HEK293 (cell line): ENCODE measurements at regions not wholly inside any gene's neighbourhood (a gene's known extent, or its start where the extent isn't known, plus 50 kb on each side); places are given as distances from the start of the nearest gene placed in this dataset.

ENCODE experiments used
- CTCF ChIA-PET: fragments of 350-600 bp; formaldehyde crosslinking; extraction: SDS; loops from one replicate; lab custom pipeline; 2021; ENCODE audit warnings: antibody characterized with exemption; lab: Yijun Ruan, JAX
- POLR2A ChIA-PET: fragments of 300-600 bp; formaldehyde crosslinking; extraction: SDS; loops from one replicate; lab custom pipeline; 2020; ENCODE audit warnings: antibody characterized with exemption, inconsistent platforms; lab: Yijun Ruan, JAX
- H3K27ac ChIP-seq: fragments of 200-500 bp; sonication (Bioruptor generic); 2 replicates; pipeline ENCODE4 v1.5.1; 2014; ENCODE audit warnings: low read depth, low read length, control low read depth, inconsistent platforms; ENCODE audit errors: extremely low read depth
- H3K36me3 ChIP-seq, 2 experiments: fragments of 200-500 bp in 1 of 2; sonication (Bioruptor generic) in 1 of 2; 1 replicate in 1 of 2; 2 replicates in 1 of 2; pipeline ENCODE4 v1.5.1; 2014 to 2017; ENCODE audit warnings: inconsistent platforms in 2 of 2, low read length in 2 of 2; ENCODE audit not compliant: control insufficient read depth in 2 of 2, insufficient read depth in 1 of 2
- H3K4me1 ChIP-seq: fragments of 200-500 bp; sonication (Bioruptor generic); 2 replicates; pipeline ENCODE4 v1.5.1; 2014; ENCODE audit warnings: mild to moderate bottlenecking, low read length, inconsistent platforms; ENCODE audit not compliant: control insufficient read depth, insufficient read depth
- H3K4me3 ChIP-seq: 2 replicates; pipeline ENCODE4 v1.5.1; 2011; ENCODE audit warnings: low read depth, mild to moderate bottlenecking, control low read depth, low read length, moderate library complexity
- H3K9me3 ChIP-seq: fragments of 200-500 bp; sonication (Bioruptor generic); 2 replicates; pipeline ENCODE4 v1.5.1; 2014; ENCODE audit warnings: low read depth, low read length, inconsistent platforms; ENCODE audit not compliant: control insufficient read depth, insufficient read depth
- AEBP2 ChIP-seq: fragments of 450-650 bp; formaldehyde crosslinking; IDR thresholded peaks from 2 replicates; pipeline ENCODE4 v1.5.1; 2016; ENCODE audit warnings: missing biosample characterization, missing genetic modification characterization, borderline replicate concordance
- BCL11A ChIP-seq: fragments of 450-650 bp; formaldehyde crosslinking; IDR thresholded peaks from 2 replicates; pipeline ENCODE4 v1.5.1; 2016; ENCODE audit warnings: low read depth, missing biosample characterization, missing genetic modification characterization
- BCL11B ChIP-seq: fragments of 450-650 bp; formaldehyde crosslinking; IDR thresholded peaks from 2 replicates; pipeline ENCODE4 v1.5.1; 2016; ENCODE audit warnings: low read depth, missing biosample characterization, missing genetic modification characterization
- IKZF3 ChIP-seq: fragments of 450-650 bp; IDR thresholded peaks from 2 replicates; pipeline ENCODE4 v1.5.0; 2018; ENCODE audit warnings: missing biosample characterization, mild to moderate bottlenecking, missing genetic modification characterization, moderate library complexity
- KLF10 ChIP-seq: fragments of 450-650 bp; IDR thresholded peaks from 2 replicates; pipeline ENCODE4 v1.5.1; 2018; ENCODE audit warnings: missing biosample characterization, mild to moderate bottlenecking, missing genetic modification characterization
- PRDM1 ChIP-seq: fragments of 450-650 bp; formaldehyde crosslinking; IDR thresholded peaks from 2 replicates; pipeline ENCODE4; 2016; ENCODE audit warnings: missing biosample characterization, missing genetic modification characterization
- REST ChIP-seq: fragments of 450-650 bp; formaldehyde crosslinking; IDR thresholded peaks from 2 replicates; pipeline ENCODE4 v1.5.1; 2016; ENCODE audit warnings: missing biosample characterization, missing genetic modification characterization
- SETDB1 ChIP-seq: IDR thresholded peaks from one replicate; pipeline ENCODE4 v1.6.1; 2017; ENCODE audit warnings: mild to moderate bottlenecking, low read length, moderate library complexity, mixed read lengths; ENCODE audit not compliant: insufficient read length
- ZBTB11 ChIP-seq: fragments of 450-650 bp; formaldehyde crosslinking; conservative IDR thresholded peaks from 2 replicates; pipeline ENCODE4 v1.5.1; 2016; ENCODE audit warnings: low read depth, missing biosample characterization, missing genetic modification characterization
- ZFP3 ChIP-seq: fragments of 450-650 bp; formaldehyde crosslinking; IDR thresholded peaks from 2 replicates; pipeline ENCODE4 v1.5.1; 2016; ENCODE audit warnings: low read depth, missing biosample characterization, missing genetic modification characterization
- ZIC2 ChIP-seq: fragments of 450-650 bp; formaldehyde crosslinking; IDR thresholded peaks from 2 replicates; pipeline ENCODE4 v1.5.1; 2016; ENCODE audit warnings: missing biosample characterization, missing genetic modification characterization
- ZNF155 ChIP-seq: fragments of 450-650 bp; formaldehyde crosslinking; IDR thresholded peaks from 2 replicates; pipeline ENCODE4 v1.5.1; 2016; ENCODE audit warnings: missing biosample characterization, missing genetic modification characterization
- ZNF239 ChIP-seq: fragments of 450-650 bp; formaldehyde crosslinking; IDR thresholded peaks from 2 replicates; pipeline ENCODE4 v1.5.1; 2016; ENCODE audit warnings: missing biosample characterization, missing genetic modification characterization
- ZNF266 ChIP-seq: fragments of 450-650 bp; formaldehyde crosslinking; IDR thresholded peaks from 2 replicates; pipeline ENCODE4 v1.5.1; 2016; ENCODE audit warnings: missing biosample characterization, missing genetic modification characterization, low read depth
- ZNF354C ChIP-seq: fragments of 450-650 bp; formaldehyde crosslinking; IDR thresholded peaks from 2 replicates; pipeline ENCODE4 v1.5.1; 2016; ENCODE audit warnings: missing biosample characterization, missing genetic modification characterization, low read depth, borderline replicate concordance
- ZNF501 ChIP-seq: fragments of 450-650 bp; formaldehyde crosslinking; IDR thresholded peaks from 2 replicates; pipeline ENCODE4 v1.5.1; 2016; ENCODE audit warnings: missing biosample characterization, missing genetic modification characterization
- ZNF530 ChIP-seq: fragments of 450-650 bp; formaldehyde crosslinking; IDR thresholded peaks from 2 replicates; pipeline ENCODE4 v1.5.1; 2016; ENCODE audit warnings: low read depth, missing biosample characterization, missing genetic modification characterization
- ZNF639 ChIP-seq: fragments of 450-650 bp; formaldehyde crosslinking; IDR thresholded peaks from 2 replicates; pipeline ENCODE4 v1.5.1; 2016; ENCODE audit warnings: missing biosample characterization, missing genetic modification characterization
- ZNF692 ChIP-seq: fragments of 450-650 bp; formaldehyde crosslinking; IDR thresholded peaks from 2 replicates; pipeline ENCODE4 v1.5.1; 2016; ENCODE audit warnings: missing biosample characterization, missing genetic modification characterization
- ZNF704 ChIP-seq: fragments of 450-650 bp; formaldehyde crosslinking; IDR thresholded peaks from 2 replicates; pipeline ENCODE4 v1.5.1; 2016; ENCODE audit warnings: missing biosample characterization, missing genetic modification characterization
- ZNF707 ChIP-seq: fragments of 450-650 bp; formaldehyde crosslinking; IDR thresholded peaks from 2 replicates; pipeline ENCODE4 v1.5.1; 2016; ENCODE audit warnings: missing biosample characterization, missing genetic modification characterization
- ZNF747 ChIP-seq: fragments of 450-650 bp; formaldehyde crosslinking; IDR thresholded peaks from 2 replicates; pipeline ENCODE4 v1.5.1; 2016; ENCODE audit warnings: missing biosample characterization, missing genetic modification characterization
- ZNF785 ChIP-seq: fragments of 450-650 bp; formaldehyde crosslinking; IDR thresholded peaks from 2 replicates; pipeline ENCODE4 v1.5.1; 2016; ENCODE audit warnings: missing biosample characterization, missing genetic modification characterization
- ZNF792 ChIP-seq: fragments of 450-650 bp; formaldehyde crosslinking; IDR thresholded peaks from 2 replicates; pipeline ENCODE4 v1.5.1; 2016; ENCODE audit warnings: missing biosample characterization, missing genetic modification characterization

GRCh38 chr19:32123355-32123940 is 222.0 kb upstream of the ZNF507 start (continued):
- TF ChIP-seq ZBTB11 (tag by site-specific recombination) (no peak), SETDB1 (no peak), ZNF530 (tag by site-specific recombination) (no peak), KLF10 (tag by site-specific recombination) (no peak), ZNF785 (tag by site-specific recombination) (no peak), ZNF707 (tag by site-specific recombination) (no peak), ZIC2 (tag by site-specific recombination) (no peak)

- TF ChIP-seq IKZF3 (tag by site-specific recombination) (no peak), ZNF792 (tag by site-specific recombination) (no peak), BCL11A (tag by site-specific recombination) (no peak), ZNF704 (no peak), ZNF354C (tag by site-specific recombination) (no peak), ZNF747 (tag by site-specific recombination) (no peak), ZNF155 (tag by site-specific recombination) (no peak), REST (tag by site-specific recombination) (no peak), ZNF692 (tag by site-specific recombination) (no peak), ZNF501 (tag by site-specific recombination) (no peak), PRDM1 (tag by site-specific recombination) (no peak), ZNF639 (no peak), ZNF239 (tag by site-specific recombination) (no peak), AEBP2 (tag by site-specific recombination) (no peak), BCL11B (tag by site-specific recombination) (no peak), ZNF266 (tag by site-specific recombination) (no peak), ZFP3 (tag by site-specific recombination) (no peak)
- Histone ChIP-seq H3K4me3 (no peak overlapping the region), H3K4me1 (peaks cover 3% of the 10 kb centered on the region; the same call in 1 of the 2 replicates), H3K27ac (no peak overlapping the region), H3K36me3 (no peaks in the 10 kb centered on the region; a peak in 1 of 3 replicates), H3K9me3 (peaks cover 5% of the 10 kb centered on the region; the same call in 1 of the 2 replicates)
- ChIA-PET CTCF (no interaction called here), POLR2A (no interaction called here)
These were observed 220.8 kb upstream of the ZNF507 start for GRCh38 chr19:32124585-32124984.
